ENCODE measurements at regions not wholly inside any gene's neighbourhood (a gene's known extent, or its start where the extent isn't known, plus 50 kb on each side); places are given as distances from the start of the nearest gene placed in this dataset.
"Not testable (repeated sequence)": the region's sequence is repeated elsewhere in the genome, so short reads cannot be mapped to it uniquely, and the experiment has no call there.

- no peak for DNase-seq
Observed at GRCh38 chr10:3570131-3570729, 214.8 kb downstream of the KLF6 start.

GRCh38 chr10:3568983-3569382 is 216.0 kb downstream of the KLF6 start:
- no peak for DNase-seq

GRCh38 chr10:3568392-3568791 is 216.6 kb downstream of the KLF6 start:
- no peak for DNase-seq

GRCh38 chr10:3567291-3567963 is 217.6 kb downstream of the KLF6 start:
- no peak for DNase-seq

GRCh38 chr10:3566627-3567026 is 218.4 kb downstream of the KLF6 start:
- DNase-seq = no peak

- no peak for DNase-seq
Observed at GRCh38 chr10:3564346-3565002, 220.5 kb downstream of the KLF6 start.

- peak; percentile 55 for DNase-seq
Observed at GRCh38 chr10:3563298-3563697, 221.7 kb downstream of the KLF6 start.

- not testable (repeated sequence) for DNase-seq
Observed at GRCh38 chr10:3560628-3561027, 224.4 kb downstream of the KLF6 start.

- DNase-seq = no peak
Observed at GRCh38 chr10:3559527-3559926, 225.5 kb downstream of the KLF6 start.

- DNase-seq = no peak
Observed at GRCh38 chr10:3559011-3559410, 226.0 kb downstream of the KLF6 start.

GRCh38 chr10:3556191-3557017 is 228.6 kb downstream of the KLF6 start:
- not testable (repeated sequence) for DNase-seq

GRCh38 chr10:3554121-3554522 is 230.9 kb downstream of the KLF6 start:
- DNase-seq = no peak

GRCh38 chr10:3552281-3552680 is 232.7 kb downstream of the KLF6 start:
- DNase-seq = no peak

- no peak for DNase-seq
Observed at GRCh38 chr10:3551761-3552160, 233.2 kb downstream of the KLF6 start.

- DNase-seq = no peak
Observed at GRCh38 chr10:3549118-3549517, 235.9 kb downstream of the KLF6 start.

- no peak for DNase-seq
Observed at GRCh38 chr10:3548702-3549101, 236.3 kb downstream of the KLF6 start.

- DNase-seq = no peak
Observed at GRCh38 chr10:3548076-3548475, 236.9 kb downstream of the KLF6 start.

- DNase-seq = no peak
Observed at GRCh38 chr10:3544561-3544960, 240.4 kb downstream of the KLF6 start.

GRCh38 chr10:3542185-3542611 is 242.8 kb downstream of the KLF6 start:
- no peak for DNase-seq

GRCh38 chr10:3539696-3540383 is 245.2 kb downstream of the KLF6 start:
- DNase-seq = no peak

GRCh38 chr10:3538656-3539531 is 246.1 kb downstream of the KLF6 start:
- DNase-seq = peak; percentile 34

GRCh38 chr10:3538291-3538655 is 246.7 kb downstream of the KLF6 start:
- no peak for DNase-seq

All from stimulated activated CD8-positive, alpha-beta memory T cell treated with anti-CD3 and anti-CD28 coated beads, Interleukin-4, amount 100 ng/mL, for 48 hours (primary cell).